DND-41 (cell line): ENCODE measurements at regions not wholly inside any gene's neighbourhood (a gene's known extent, or its start where the extent isn't known, plus 50 kb on each side); places are given as distances from the start of the nearest gene placed in this dataset.

ENCODE experiments used
- EZH2 ChIP-seq: IDR thresholded peaks from 3 replicates; pipeline ENCODE4 v1.6.1; 2012; ENCODE audit warnings: borderline replicate concordance, low read depth, mild to moderate bottlenecking, moderate library complexity, low read length, inconsistent platforms; ENCODE audit not compliant: severe bottlenecking
- TF ChIP-seq, protein P1 (sequence below): IDR thresholded peaks from 2 replicates; pipeline ENCODE4 v1.5.1; 2012; ENCODE audit warnings: borderline replicate concordance, low read length, moderate library complexity, mild to moderate bottlenecking; ENCODE audit not compliant: poor library complexity, severe bottlenecking; ENCODE audit errors: extremely low read depth

GRCh38 chrX:94162971-94163370, 489.0 kb downstream of the FAM133A start:
- TF ChIP-seq, protein P1, sequence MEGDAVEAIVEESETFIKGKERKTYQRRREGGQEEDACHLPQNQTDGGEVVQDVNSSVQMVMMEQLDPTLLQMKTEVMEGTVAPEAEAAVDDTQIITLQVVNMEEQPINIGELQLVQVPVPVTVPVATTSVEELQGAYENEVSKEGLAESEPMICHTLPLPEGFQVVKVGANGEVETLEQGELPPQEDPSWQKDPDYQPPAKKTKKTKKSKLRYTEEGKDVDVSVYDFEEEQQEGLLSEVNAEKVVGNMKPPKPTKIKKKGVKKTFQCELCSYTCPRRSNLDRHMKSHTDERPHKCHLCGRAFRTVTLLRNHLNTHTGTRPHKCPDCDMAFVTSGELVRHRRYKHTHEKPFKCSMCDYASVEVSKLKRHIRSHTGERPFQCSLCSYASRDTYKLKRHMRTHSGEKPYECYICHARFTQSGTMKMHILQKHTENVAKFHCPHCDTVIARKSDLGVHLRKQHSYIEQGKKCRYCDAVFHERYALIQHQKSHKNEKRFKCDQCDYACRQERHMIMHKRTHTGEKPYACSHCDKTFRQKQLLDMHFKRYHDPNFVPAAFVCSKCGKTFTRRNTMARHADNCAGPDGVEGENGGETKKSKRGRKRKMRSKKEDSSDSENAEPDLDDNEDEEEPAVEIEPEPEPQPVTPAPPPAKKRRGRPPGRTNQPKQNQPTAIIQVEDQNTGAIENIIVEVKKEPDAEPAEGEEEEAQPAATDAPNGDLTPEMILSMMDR, result no peak
- no peak for TF ChIP-seq EZH2
